Activated CD8-positive, alpha-beta T cell treated with anti-CD3 and anti-CD28 coated beads, Interleukin-2, amount 10 ng/mL, durations not matched to agents 7 days and 5 days (primary cell): ENCODE measurements at regions not wholly inside any gene's neighbourhood (a gene's known extent, or its start where the extent isn't known, plus 50 kb on each side); places are given as distances from the start of the nearest gene placed in this dataset.
A peak's percentile ranks its signal among the peaks of the same experiment; 100 is the strongest.
"Not testable (repeated sequence)": the region's sequence is repeated elsewhere in the genome, so short reads cannot be mapped to it uniquely, and the experiment has no call there.

ENCODE experiments used
- ATAC-seq: fragments of 150-1000 bp; cut with Tn5 transposase; one replicate; pipeline ENCODE4 v1.10.0; 2021; ENCODE audit warnings: moderate library complexity
- CTCF ChIA-PET: fragments of 350-600 bp; sonication (Branson Sonifier 250); formaldehyde crosslinking; loops from one replicate; lab custom pipeline; 2021; ENCODE audit warnings: antibody characterized with exemption; lab: Charles Lee
- POLR2A ChIA-PET: fragments of 350-600 bp; sonication (Branson Sonifier 250); formaldehyde crosslinking; loops from one replicate; lab custom pipeline; 2021; ENCODE audit warnings: antibody characterized with exemption; lab: Charles Lee
- DNase-seq: peaks from one replicate; pipeline ENCODE4 v3.0.0-alpha.2; 2020
- H3K27ac Mint-ChIP-seq: one replicate; pipeline ENCODE4 v1.8.0; 2021; ENCODE audit warnings: mild to moderate bottlenecking, mixed read lengths
- H3K27me3 Mint-ChIP-seq: one replicate; pipeline ENCODE4 v1.8.0; 2021; ENCODE audit warnings: low read depth, mixed read lengths
- H3K36me3 Mint-ChIP-seq: one replicate; pipeline ENCODE4 v1.8.0; 2021; ENCODE audit warnings: low read depth, mixed read lengths
- H3K4me1 Mint-ChIP-seq: one replicate; pipeline ENCODE4 v1.8.0; 2021; ENCODE audit warnings: low read depth, mixed read lengths
- H3K4me3 Mint-ChIP-seq: one replicate; pipeline ENCODE4 v1.8.0; 2021; ENCODE audit warnings: mild to moderate bottlenecking, mixed read lengths
- H3K9me3 Mint-ChIP-seq: one replicate; pipeline ENCODE4 v1.8.0; 2022; ENCODE audit warnings: mixed read lengths; ENCODE audit not compliant: insufficient read depth

DNA sequence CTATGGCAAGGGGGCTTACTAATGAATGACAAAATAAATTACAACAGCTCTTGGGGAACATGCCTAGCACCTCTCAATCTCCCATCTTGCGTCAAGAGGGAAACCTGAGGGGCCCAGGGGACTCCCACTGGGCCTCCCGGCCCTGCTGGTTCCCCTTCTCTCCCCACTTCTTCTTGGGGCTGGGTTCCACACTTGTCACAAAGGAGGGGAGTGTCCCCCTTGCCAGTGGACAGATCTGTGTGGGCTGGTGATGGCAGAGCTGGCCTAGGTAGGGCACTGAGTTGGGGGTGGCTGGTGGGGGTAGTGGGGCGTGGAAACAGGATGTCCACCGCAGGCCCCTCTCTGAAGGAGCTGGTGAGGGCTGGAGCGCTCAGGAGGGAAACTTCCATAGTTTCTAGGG lies 184.0 kb upstream of the HAAO start:
- Mint-ChIP-seq H3K27ac (no peak overlapping the region), H3K4me3 (no peak overlapping the region), H3K27me3 (peaks cover 5% of the 10 kb centered on the region), H3K36me3 (no peaks in the 10 kb centered on the region), H3K9me3 (no peaks in the 10 kb centered on the region), H3K4me1 (peaks cover 13% of the 10 kb centered on the region)
- DNase-seq (no peak), ATAC-seq (no peak)
- POLR2A ChIA-PET, result no interaction called here
- CTCF ChIA-PET, result interaction anchor here (0.7 to 8.5 kb wide), 4 partner anchors 14 to 252 kb away, joined by 3 to 76 read pairs (median 4); partner anchors contain the start of gene ZFP36L2

DNA sequence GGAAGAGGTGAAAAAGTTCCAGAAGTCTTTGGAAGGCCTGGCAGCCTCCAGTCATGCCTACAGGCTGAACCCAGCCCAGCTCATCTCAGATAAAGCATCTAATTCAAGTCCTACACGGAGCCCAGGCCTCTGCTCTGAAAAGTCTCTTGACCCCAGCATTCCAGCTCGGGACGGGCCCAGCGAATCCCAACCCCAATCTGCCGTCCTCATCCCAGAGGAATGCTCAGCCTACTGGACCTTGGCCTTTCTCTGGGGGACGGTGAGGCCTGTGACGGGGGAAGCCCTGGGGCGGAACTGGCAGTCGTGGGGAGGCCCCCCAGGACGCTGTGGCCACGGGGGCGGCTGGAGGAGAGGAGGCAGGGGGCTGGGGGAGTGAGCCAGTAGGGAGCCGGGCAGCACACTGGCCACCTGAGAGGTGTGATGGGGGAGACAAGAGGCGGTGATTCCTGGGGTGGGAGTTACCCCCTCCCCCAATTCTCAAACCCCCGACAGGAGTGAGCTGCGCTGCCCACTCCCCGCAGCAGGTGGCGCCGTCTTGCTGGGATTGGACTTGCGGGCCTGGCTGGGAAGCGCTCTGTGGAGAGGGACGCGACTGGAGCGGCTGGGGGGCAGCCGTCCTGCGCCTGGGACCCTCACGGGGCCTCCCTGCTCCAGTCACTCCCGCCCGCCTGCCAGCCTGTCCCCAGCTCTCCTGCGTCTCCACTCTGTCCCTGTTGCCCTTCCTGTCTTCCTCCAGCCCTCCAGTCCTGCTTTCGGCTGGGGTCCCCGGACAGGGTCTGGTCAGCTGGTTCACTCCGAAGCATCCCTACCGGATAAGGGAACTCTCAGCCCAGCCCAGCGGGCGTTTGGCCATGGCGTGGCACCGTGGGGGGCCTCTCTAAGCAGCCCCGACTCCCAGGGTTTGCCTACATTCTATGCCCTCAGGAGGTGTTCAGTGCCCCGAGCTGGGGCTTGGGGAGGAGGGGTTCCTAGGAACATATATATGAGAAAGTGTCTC lies 182.6 kb upstream of the HAAO start:
- POLR2A ChIA-PET, result interaction anchor here (0.8 kb wide), 1 partner anchor 250 kb away, joined by 3 read pairs; no protein-coding TSS in a partner anchor

DNA sequence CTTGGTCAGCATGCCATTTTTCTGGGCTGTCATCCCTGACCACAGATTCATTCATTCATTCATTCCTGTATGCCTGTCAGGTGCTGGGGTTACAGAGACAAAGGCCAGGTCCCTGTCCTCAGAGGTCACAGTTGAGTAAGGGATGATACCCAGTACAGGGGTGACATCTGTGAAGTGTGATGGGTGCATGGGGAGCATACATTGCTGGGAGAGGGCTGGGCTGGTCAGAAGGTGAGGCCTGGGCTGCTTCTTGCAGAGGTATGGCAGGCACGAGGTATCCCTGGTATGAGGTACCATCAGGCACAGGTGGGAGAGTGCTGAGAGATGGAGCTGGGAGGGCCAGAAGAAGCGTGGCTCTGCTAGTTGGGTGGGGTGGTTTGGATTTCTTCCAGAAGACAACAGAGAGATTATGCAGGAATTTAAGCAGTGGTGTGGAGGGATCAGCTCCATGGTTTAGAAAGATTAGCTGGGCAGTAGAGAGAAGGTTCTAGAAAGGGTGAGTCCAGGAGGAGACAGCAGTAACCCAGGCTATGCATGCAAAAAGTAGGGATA lies 181.9 kb upstream of the HAAO start:
- Mint-ChIP-seq H3K36me3 (no peaks in the 10 kb centered on the region), H3K9me3 (no peaks in the 10 kb centered on the region), H3K27ac (no peak overlapping the region), H3K4me1 (peaks cover 13% of the 10 kb centered on the region), H3K4me3 (no peak overlapping the region), H3K27me3 (peaks cover 7% of the 10 kb centered on the region)
- CTCF ChIA-PET, result interaction anchor here (1.0 to 8.5 kb wide), 12 partner anchors 9 to 592 kb away, joined by 3 to 76 read pairs (median 4); partner anchors contain the start of gene ZFP36L2
- POLR2A ChIA-PET, result no interaction called here
- no peak for ATAC-seq
- no peak for DNase-seq

More for the DNA sequence above, 182.6 kb upstream of the HAAO start:
- Mint-ChIP-seq H3K9me3 (no peaks in the 10 kb centered on the region), H3K4me1 (peaks cover 13% of the 10 kb centered on the region), H3K36me3 (no peaks in the 10 kb centered on the region), H3K27ac (no peak overlapping the region), H3K4me3 (no peak overlapping the region), H3K27me3 (peaks cover 5% of the 10 kb centered on the region)
- CTCF ChIA-PET, result interaction anchor here (0.9 to 8.5 kb wide), 16 partner anchors 10 to 592 kb away, joined by 3 to 76 read pairs (median 4); partner anchors contain the start of gene ZFP36L2
- ATAC-seq (peak; percentile 40), DNase-seq (peak; percentile 53)

DNA sequence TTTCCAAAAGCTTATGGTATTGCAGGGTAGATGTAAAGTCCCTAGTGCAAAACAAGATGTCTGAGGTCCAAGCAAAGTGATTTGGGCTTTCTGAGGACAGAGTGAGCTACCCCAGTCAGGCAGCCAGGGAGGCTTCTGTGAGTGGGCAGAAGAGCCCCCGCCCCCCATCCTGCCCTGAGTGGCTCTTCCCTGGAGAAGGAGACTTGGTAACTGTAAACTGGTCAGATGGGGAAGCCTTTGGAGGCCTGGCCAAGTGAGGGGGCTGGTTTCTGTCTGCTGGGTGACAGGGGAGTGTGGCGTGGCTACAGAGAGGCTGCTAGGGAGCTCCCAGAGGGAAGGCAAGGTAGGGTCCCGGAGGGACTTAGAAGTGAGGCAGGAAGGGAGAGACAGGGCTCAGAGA lies 181.3 kb upstream of the HAAO start:
- Mint-ChIP-seq H3K4me1 (peaks cover 13% of the 10 kb centered on the region), H3K9me3 (no peaks in the 10 kb centered on the region), H3K27ac (no peak overlapping the region), H3K36me3 (no peaks in the 10 kb centered on the region), H3K4me3 (no peak overlapping the region), H3K27me3 (peaks cover 7% of the 10 kb centered on the region)
- CTCF ChIA-PET, result interaction anchor here (0.7 to 8.5 kb wide), 8 partner anchors 10 to 593 kb away, joined by 3 to 76 read pairs (median 4); partner anchors contain the start of gene ZFP36L2
- DNase-seq, result no peak
- no peak for ATAC-seq
- POLR2A ChIA-PET, result interaction anchor here (0.7 kb wide), 1 partner anchor 253 kb away, joined by 3 read pairs; the partner anchor contains the start of gene ZFP36L2

DNA sequence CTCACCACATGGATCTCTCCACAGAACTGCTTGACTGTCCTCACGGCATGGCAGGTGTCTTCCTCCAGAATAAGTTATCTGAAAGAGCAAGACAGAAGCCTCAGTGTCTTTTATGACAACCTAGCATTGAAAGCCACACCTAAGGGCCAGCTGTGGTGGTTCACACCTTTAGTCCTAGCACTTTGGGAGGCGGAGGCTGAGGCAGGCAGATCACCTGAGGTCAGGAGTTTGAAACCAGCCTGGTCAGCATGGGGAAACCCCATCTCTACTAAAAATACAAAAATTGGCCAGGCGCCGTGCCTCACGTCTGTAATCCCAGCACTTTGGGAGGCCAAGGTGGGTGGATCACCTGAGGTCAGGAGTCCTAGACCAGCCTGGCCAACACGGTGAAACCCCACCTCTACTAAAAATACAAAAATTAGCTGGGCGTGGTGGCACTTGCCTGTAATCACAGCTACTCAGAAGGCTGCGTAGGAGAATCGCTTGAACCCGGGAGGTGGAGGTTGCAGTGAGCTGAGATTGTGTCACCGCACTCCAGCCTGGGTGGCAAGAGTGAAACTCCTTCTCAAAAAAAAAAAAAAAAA lies 180.6 kb upstream of the HAAO start:
- ATAC-seq, H3K27me3 Mint-ChIP-seq, H3K36me3 Mint-ChIP-seq, H3K9me3 Mint-ChIP-seq, H3K27ac Mint-ChIP-seq, DNase-seq, H3K4me3 Mint-ChIP-seq: not testable (repeated sequence)
- H3K4me1 Mint-ChIP-seq, result peaks cover 13% of the 10 kb centered on the region
- CTCF ChIA-PET, result interaction anchor here (0.7 to 8.5 kb wide), 6 partner anchors 10 to 511 kb away, joined by 3 to 76 read pairs (median 4); partner anchors contain the start of gene ZFP36L2
- POLR2A ChIA-PET, result interaction anchor here (0.6 to 0.7 kb wide), 2 partner anchors 26 to 254 kb away, joined by 3 read pairs; partner anchors contain the start of gene ZFP36L2

DNA sequence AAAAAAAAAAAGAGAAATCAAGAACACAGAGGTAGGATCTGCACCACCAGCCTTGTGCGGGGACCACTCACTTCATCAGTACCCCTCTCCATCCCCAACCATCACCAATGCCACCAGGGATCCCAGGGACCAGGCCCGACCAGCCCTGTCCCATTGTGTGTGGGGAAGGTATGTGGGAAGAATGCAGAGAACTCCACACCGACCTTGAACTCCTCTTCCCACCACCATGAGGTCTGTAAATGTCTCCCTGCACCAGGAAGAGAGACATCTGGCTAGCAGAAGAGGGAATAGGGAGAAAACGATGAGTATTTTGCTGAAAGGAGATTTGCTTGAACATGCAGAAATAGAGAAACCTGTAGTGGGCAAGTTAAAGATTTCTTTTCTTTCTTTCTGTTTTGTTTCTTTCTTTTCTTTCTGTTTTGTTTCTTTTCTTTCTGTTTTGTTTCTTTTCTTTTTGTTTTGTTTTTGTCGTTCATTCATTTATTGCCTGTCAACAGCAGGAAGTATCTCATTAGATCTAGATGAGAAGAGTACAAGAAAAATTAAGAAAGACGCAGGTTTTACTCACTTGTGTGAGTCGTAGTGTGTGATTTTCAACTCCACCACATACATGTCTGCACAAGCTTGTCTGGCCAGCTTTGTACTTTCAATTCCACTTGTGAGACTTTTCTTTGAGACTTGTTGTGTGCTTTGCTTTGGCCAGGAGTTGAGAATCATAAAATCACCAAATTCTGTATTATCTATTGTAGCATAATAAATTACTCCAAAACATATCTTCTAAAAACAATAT lies 179.8 kb upstream of the HAAO start:
- CTCF ChIA-PET, result interaction anchor here (1.2 to 8.5 kb wide), 3 partner anchors 144 to 512 kb away, joined by 3 to 76 read pairs (median 23); partner anchors contain the start of gene ZFP36L2
- Mint-ChIP-seq H3K27ac (no peak overlapping the region), H3K9me3 (no peaks in the 10 kb centered on the region), H3K27me3 (peaks cover 4% of the 10 kb centered on the region), H3K4me3 (no peak overlapping the region), H3K36me3 (no peaks in the 10 kb centered on the region), H3K4me1 (peaks cover 12% of the 10 kb centered on the region)
- POLR2A ChIA-PET, result interaction anchor here (0.6 kb wide), 1 partner anchor 25 kb away, joined by 3 read pairs; no protein-coding TSS in a partner anchor
- DNase-seq (no peak), ATAC-seq (no peak)

DNA sequence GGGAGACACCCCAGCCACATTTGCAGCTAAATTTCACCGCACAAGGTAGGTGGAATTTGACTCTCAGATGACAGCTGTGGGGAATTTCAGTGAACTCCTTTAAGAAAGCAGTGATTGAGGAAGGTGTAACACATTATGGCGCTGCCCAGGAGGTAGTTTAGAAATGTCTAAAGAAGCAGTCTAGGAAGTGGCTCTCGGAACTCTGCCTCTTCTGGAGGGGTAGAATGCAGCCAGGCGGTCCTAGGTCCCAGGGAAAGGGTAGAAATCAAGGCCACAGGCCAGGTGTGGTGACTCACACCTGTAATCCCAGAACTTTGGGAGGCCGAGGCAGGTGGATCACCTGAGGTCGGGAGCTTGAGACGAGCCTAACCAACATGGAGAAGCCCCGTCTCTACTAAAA lies 179.0 kb upstream of the HAAO start:
- H3K9me3 Mint-ChIP-seq, result no peaks in the 10 kb centered on the region
- no peaks in the 10 kb centered on the region for H3K36me3 Mint-ChIP-seq
- no peak for DNase-seq
- no peak overlapping the region for H3K4me3 Mint-ChIP-seq
- CTCF ChIA-PET, result interaction anchor here (8.5 kb wide), 1 partner anchor 257 kb away, joined by 76 read pairs; the partner anchor contains the start of gene ZFP36L2
- no peak overlapping the region for H3K27ac Mint-ChIP-seq
- H3K27me3 Mint-ChIP-seq, result peaks cover 2% of the 10 kb centered on the region
- H3K4me1 Mint-ChIP-seq, result peaks cover 9% of the 10 kb centered on the region
- POLR2A ChIA-PET, result no interaction called here
- no peak for ATAC-seq

DNA sequence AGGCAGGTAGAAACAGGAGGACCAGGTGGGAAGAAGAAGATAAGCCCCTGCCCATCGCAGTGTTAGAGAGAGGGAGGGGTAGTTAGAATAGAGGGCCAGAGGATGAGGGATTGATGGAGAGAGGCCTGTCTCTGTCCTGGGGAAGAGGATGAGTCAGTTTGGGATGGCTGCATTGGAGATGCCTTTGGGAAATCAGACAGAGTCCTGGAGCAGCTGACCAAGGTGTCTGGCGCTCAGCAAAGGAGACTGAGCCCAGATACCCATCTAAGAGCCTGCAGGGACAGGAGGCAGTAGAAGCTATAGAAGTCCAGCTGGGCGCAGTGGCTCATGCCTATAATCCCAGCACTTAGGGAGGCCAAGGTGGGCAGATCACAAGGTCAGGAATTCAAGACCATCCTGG lies 177.8 kb upstream of the HAAO start:
- Mint-ChIP-seq H3K4me1 (peaks cover 9% of the 10 kb centered on the region), H3K27ac (no peak overlapping the region), H3K36me3 (no peaks in the 10 kb centered on the region), H3K9me3 (no peaks in the 10 kb centered on the region), H3K4me3 (no peak overlapping the region), H3K27me3 (peaks cover 2% of the 10 kb centered on the region)
- CTCF ChIA-PET, result interaction anchor here (1.4 kb wide), 1 partner anchor 514 kb away, joined by 6 read pairs; no protein-coding TSS in a partner anchor
- ATAC-seq (no peak), DNase-seq (no peak)
- POLR2A ChIA-PET, result interaction anchor here (0.6 kb wide), 1 partner anchor 51 kb away, joined by 3 read pairs; no protein-coding TSS in a partner anchor

DNA sequence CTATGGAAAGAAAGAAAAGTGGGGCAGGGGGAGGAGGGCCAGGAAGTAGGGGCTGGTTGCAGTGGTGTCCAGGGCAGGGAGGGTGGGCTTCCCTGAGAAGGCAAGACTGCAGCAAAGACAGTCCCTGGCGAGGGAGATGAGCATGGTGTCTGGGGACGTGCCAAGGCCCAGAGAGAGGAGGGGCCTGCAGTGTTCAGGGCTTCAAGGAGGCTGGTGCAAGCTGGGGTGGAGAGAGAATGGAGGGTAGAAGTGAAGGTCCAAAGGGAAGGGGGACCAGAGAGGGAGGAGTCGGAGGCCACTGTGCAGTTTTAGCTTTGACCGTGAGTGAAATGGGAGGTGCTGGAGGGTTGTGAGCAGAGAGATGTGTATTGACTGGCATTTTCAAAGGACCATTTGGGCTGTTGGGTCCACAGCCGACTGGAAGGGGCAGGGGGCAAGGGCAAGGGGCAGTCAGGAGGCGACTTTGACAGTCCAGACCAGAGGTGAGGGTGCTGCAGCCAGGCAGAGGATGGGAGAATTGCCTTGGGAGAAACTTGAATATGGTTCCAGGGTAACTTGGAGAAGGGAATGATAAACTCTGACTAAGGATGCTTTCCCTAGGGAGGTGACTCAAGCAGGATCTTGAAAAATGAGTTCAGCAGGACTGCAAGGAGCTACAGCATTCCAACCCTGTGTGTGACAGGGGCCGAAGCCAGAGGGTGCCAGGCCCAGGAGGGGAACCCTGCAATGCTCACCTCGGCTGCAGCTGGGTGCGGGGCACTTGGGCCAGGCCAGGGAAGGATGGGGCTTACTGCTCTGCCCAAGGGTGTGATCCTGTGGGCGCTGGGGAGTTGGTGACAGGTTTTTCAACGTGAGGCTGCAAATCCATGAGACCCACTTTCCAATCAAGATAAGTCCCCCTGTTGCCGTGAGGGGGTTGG lies 177.1 kb upstream of the HAAO start:
- ChIA-PET CTCF (interaction anchor here (1.4 kb wide), 1 partner anchor 515 kb away, joined by 6 read pairs; no protein-coding TSS in a partner anchor), POLR2A (interaction anchor here (0.6 kb wide), 1 partner anchor 52 kb away, joined by 3 read pairs; no protein-coding TSS in a partner anchor)
- Mint-ChIP-seq H3K36me3 (no peaks in the 10 kb centered on the region), H3K27me3 (peaks cover 2% of the 10 kb centered on the region), H3K4me3 (no peak overlapping the region), H3K27ac (no peak overlapping the region), H3K9me3 (no peaks in the 10 kb centered on the region), H3K4me1 (peaks cover 15% of the 10 kb centered on the region)
- ATAC-seq, result no peak
- no peak for DNase-seq
